Ishikawa (cell line): ENCODE measurements at regions not wholly inside any gene's neighbourhood (a gene's known extent, or its start where the extent isn't known, plus 50 kb on each side); places are given as distances from the start of the nearest gene placed in this dataset.

Experiments used
- CEBPB ChIP-seq: IDR thresholded peaks from 2 replicates; pipeline ENCODE4 v1.6.1; 2012
- CREB1 ChIP-seq: IDR thresholded peaks from 2 replicates; pipeline ENCODE4 v1.6.1; 2012; ENCODE audit warnings: low read depth
- EGR1 ChIP-seq: IDR thresholded peaks from 2 replicates; pipeline ENCODE4 v1.6.1; 2012
- EP300 ChIP-seq: IDR thresholded peaks from 2 replicates; pipeline ENCODE4 v1.6.1; 2012; ENCODE audit warnings: borderline replicate concordance
- FOXM1 ChIP-seq: IDR thresholded peaks from 2 replicates; pipeline ENCODE4 v1.6.1; 2012; ENCODE audit warnings: low read depth, borderline replicate concordance
- RAD21 ChIP-seq: IDR thresholded peaks from 2 replicates; pipeline ENCODE4 v1.6.1; 2012; ENCODE audit warnings: low read depth
- TCF12 ChIP-seq: IDR thresholded peaks from 2 replicates; pipeline ENCODE4 v1.6.1; 2012; ENCODE audit warnings: low read depth
- TEAD4 ChIP-seq: IDR thresholded peaks from 2 replicates; pipeline ENCODE4 v1.6.1; 2012
- YY1 ChIP-seq: IDR thresholded peaks from 2 replicates; pipeline ENCODE4 v1.6.1; 2012; ENCODE audit warnings: low read depth
- ZBTB7A ChIP-seq: IDR thresholded peaks from 2 replicates; pipeline ENCODE4 v1.6.1; 2012; ENCODE audit warnings: low read depth
- TF ChIP-seq, protein P1 (sequence below): IDR thresholded peaks from 2 replicates; pipeline ENCODE4 v1.6.1; 2012
- TF ChIP-seq, protein P2 (sequence below): IDR thresholded peaks from 2 replicates; pipeline ENCODE4 v1.6.1; 2012; ENCODE audit warnings: low read depth, mild to moderate bottlenecking
- TF ChIP-seq, protein P3 (sequence below): IDR thresholded peaks from 2 replicates; pipeline ENCODE4 v1.6.1; 2012

DNA sequence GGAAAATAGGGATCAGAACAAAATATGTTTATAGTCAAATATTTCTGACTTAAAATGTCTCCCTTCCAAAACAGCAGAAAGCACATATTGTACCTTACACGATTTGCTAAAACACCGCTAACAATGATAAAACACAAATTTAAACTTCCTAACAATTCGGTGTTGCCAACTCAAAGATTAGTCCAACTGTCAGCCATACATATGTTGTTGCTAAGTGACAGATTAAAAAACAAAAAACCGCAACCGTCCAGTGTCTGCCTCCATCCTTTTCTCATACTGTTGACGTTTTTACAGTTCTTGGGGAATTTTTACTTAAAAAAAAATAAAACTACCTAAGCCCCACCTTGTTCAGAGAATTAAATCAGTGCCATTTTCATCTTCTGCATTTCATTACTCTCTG, 118.0 kb downstream of the RAB11FIP2 start:
- TF ChIP-seq, protein P1, sequence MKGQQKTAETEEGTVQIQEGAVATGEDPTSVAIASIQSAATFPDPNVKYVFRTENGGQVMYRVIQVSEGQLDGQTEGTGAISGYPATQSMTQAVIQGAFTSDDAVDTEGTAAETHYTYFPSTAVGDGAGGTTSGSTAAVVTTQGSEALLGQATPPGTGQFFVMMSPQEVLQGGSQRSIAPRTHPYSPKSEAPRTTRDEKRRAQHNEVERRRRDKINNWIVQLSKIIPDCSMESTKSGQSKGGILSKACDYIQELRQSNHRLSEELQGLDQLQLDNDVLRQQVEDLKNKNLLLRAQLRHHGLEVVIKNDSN = no peak
- TF ChIP-seq EGR1 (no peak), EP300 (no peak), ZBTB7A (no peak), RAD21 (no peak), TEAD4 (no peak), CEBPB (no peak), YY1 (no peak), TCF12 (no peak), FOXM1 (no peak), CREB1 (no peak)
- TF ChIP-seq, protein P2, sequence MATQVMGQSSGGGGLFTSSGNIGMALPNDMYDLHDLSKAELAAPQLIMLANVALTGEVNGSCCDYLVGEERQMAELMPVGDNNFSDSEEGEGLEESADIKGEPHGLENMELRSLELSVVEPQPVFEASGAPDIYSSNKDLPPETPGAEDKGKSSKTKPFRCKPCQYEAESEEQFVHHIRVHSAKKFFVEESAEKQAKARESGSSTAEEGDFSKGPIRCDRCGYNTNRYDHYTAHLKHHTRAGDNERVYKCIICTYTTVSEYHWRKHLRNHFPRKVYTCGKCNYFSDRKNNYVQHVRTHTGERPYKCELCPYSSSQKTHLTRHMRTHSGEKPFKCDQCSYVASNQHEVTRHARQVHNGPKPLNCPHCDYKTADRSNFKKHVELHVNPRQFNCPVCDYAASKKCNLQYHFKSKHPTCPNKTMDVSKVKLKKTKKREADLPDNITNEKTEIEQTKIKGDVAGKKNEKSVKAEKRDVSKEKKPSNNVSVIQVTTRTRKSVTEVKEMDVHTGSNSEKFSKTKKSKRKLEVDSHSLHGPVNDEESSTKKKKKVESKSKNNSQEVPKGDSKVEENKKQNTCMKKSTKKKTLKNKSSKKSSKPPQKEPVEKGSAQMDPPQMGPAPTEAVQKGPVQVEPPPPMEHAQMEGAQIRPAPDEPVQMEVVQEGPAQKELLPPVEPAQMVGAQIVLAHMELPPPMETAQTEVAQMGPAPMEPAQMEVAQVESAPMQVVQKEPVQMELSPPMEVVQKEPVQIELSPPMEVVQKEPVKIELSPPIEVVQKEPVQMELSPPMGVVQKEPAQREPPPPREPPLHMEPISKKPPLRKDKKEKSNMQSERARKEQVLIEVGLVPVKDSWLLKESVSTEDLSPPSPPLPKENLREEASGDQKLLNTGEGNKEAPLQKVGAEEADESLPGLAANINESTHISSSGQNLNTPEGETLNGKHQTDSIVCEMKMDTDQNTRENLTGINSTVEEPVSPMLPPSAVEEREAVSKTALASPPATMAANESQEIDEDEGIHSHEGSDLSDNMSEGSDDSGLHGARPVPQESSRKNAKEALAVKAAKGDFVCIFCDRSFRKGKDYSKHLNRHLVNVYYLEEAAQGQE = no peak
- TF ChIP-seq, protein P3, sequence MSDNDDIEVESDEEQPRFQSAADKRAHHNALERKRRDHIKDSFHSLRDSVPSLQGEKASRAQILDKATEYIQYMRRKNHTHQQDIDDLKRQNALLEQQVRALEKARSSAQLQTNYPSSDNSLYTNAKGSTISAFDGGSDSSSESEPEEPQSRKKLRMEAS = no peak
